HL-60 (cell line): ENCODE measurements at regions not wholly inside any gene's neighbourhood (a gene's known extent, or its start where the extent isn't known, plus 50 kb on each side); places are given as distances from the start of the nearest gene placed in this dataset.

Experiments used
- CTCF ChIP-seq: IDR thresholded peaks from one replicate; pipeline ENCODE4 v1.5.1; 2011; ENCODE audit warnings: low read length, control low read depth, inconsistent platforms; ENCODE audit not compliant: insufficient read depth
- GABPA ChIP-seq: IDR thresholded peaks from 2 replicates; pipeline ENCODE4 v1.6.1; 2012; ENCODE audit warnings: low read depth
- POLR2AphosphoS5 ChIP-seq: IDR thresholded peaks from 2 replicates; pipeline ENCODE4 v1.6.1; 2012; ENCODE audit warnings: low read depth
- SPI1 ChIP-seq: IDR thresholded peaks from 2 replicates; pipeline ENCODE4 v1.6.1; 2012; ENCODE audit warnings: low read depth, mild to moderate bottlenecking, borderline replicate concordance

- TF ChIP-seq GABPA (no peak), POLR2AphosphoS5 (no peak), CTCF (no peak), SPI1 (no peak)
Observed at GRCh38 chrX:110877326-110877725, 81.7 kb upstream of the CHRDL1 start.
